ENCODE measurements at regions not wholly inside any gene's neighbourhood (a gene's known extent, or its start where the extent isn't known, plus 50 kb on each side); places are given as distances from the start of the nearest gene placed in this dataset.

- WGBS, 2 donors: 87 to 90% methylated on average over 3 of the region's 3 CpGs
- DNase-seq (ENCODE audit: low spot score in 2 of 2): no peak
- TF ChIP-seq EP300 (IDR thresholded peaks at IDR 0.05) (no peak), CTCF (IDR thresholded peaks at IDR 0.05) (no peak), POLR2A (IDR thresholded peaks at IDR 0.05) (no peak)
- peaks cover 0 to 35% (median 14%) of the 10 kb centered on the region in 4 donors for H3K4me1 ChIP-seq
- no peak overlapping the region for H3K4me3 ChIP-seq
- no peaks in the 10 kb centered on the region for H3K9me3 ChIP-seq
- H3K36me3 ChIP-seq: no peaks in the 10 kb centered on the region
- H3K27ac ChIP-seq: no peak overlapping the region
- no peaks in the 10 kb centered on the region for H3K27me3 ChIP-seq
Observed at GRCh38 chr5:67308988-67309688, 112.5 kb upstream of the CD180 start.

DNA sequence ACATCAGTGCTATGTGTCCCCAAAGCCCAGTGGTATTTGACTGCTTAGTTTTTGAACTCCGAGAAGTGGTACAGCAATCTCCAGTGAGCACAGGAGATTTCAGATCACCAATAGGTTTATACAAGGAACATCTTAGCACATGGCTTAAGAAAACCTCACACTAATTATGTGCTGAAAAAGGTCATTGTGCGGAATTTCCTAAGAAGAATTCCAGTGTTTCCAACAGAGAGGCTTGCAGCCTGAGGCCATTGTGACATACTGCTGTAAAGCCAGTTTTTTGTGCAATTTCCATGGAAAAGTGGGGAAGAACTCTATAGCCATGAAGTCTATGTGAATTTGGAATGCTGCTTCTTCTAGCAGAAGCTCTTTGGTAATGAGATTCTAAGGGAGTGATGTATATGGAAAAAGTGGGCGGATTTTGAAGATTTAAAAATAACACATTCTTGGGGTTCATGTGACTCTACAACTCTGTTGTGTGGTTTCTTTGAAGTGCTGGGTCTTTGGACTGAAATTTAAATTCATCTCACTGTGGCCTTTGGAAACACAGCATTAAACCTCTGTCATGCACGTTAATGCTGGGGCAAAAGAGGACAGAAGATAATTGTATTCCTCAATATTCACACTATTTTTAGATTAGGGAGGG, 110.5 kb upstream of the CD180 start:
- no peak for TF ChIP-seq CTCF (IDR thresholded peaks at IDR 0.05)
- peak in 1 of 2 donors; percentile 42 for TF ChIP-seq EP300 (IDR thresholded peaks at IDR 0.05)
- Histone ChIP-seq H3K27me3 (no peaks in the 10 kb centered on the region), H3K4me1 (peaks cover 0 to 37% (median 14%) of the 10 kb centered on the region in 4 donors), H3K9me3 (no peaks in the 10 kb centered on the region), H3K4me3 (no peak overlapping the region), H3K27ac (peak overlapping the region in 2 of 4 donors; percentile 90), H3K36me3 (no peaks in the 10 kb centered on the region)
- DNase-seq (ENCODE audit: low spot score in 2 of 2): peak in 1 of 2 donors; percentile 4
- 50 to 51% methylated on average over 4 of the region's 4 CpGs for WGBS, 2 donors

- Histone ChIP-seq H3K4me1 (peaks cover 0 to 46% (median 16%) of the 10 kb centered on the region in 4 donors), H3K4me3 (no peak overlapping the region), H3K27me3 (no peaks in the 10 kb centered on the region), H3K27ac (peak overlapping the region; percentile 43 to 90 (median 76)), H3K9me3 (no peaks in the 10 kb centered on the region), H3K36me3 (no peaks in the 10 kb centered on the region)
- DNase-seq (ENCODE audit: low spot score in 2 of 2): no peak
- 83 to 91% methylated on average over 9 of the region's 9 CpGs for WGBS, 2 donors
- TF ChIP-seq CTCF (IDR thresholded peaks at IDR 0.05): no peak
- TF ChIP-seq EP300 (IDR thresholded peaks at IDR 0.05): no peak
- no peak for TF ChIP-seq POLR2A (IDR thresholded peaks at IDR 0.05)
Observed at GRCh38 chr5:67305913-67306710, 109.5 kb upstream of the CD180 start.

GRCh38 chr5:67305401-67305800, 108.8 kb upstream of the CD180 start:
- Histone ChIP-seq H3K4me1 (peaks cover 0 to 53% (median 23%) of the 10 kb centered on the region in 4 donors), H3K9me3 (no peaks in the 10 kb centered on the region), H3K4me3 (no peak overlapping the region), H3K27me3 (no peaks in the 10 kb centered on the region), H3K36me3 (no peaks in the 10 kb centered on the region), H3K27ac (peak overlapping the region; percentile 43 to 90 (median 76))
- TF ChIP-seq CTCF (IDR thresholded peaks at IDR 0.05): no peak
- TF ChIP-seq EP300 (IDR thresholded peaks at IDR 0.05): no peak
- TF ChIP-seq POLR2A (IDR thresholded peaks at IDR 0.05): no peak
- DNase-seq (ENCODE audit: low spot score in 2 of 2): no peak
- WGBS, 2 donors: 86 to 90% methylated on average over 1 of the region's 1 CpG

Measured in tibial nerve (tissue), 4 donors.